ENCODE measurements at regions not wholly inside any gene's neighbourhood (a gene's known extent, or its start where the extent isn't known, plus 50 kb on each side); places are given as distances from the start of the nearest gene placed in this dataset.

GRCh38 chr5:133839090-133839489 lies 129.3 kb downstream of the C5orf15 start:
- DNase-seq (ENCODE audit: low read depth) = no peak
- no peak overlapping the region for H3K4me3 ChIP-seq (ENCODE audit: low read length)
- no peak for TF ChIP-seq CTCF (IDR thresholded peaks at IDR 0.05; ENCODE audit: insufficient read depth, low read depth, low read length, missing control alignments)

- no peak for TF ChIP-seq CTCF (IDR thresholded peaks at IDR 0.05; ENCODE audit: insufficient read depth, low read depth, low read length, missing control alignments)
- H3K4me3 ChIP-seq (ENCODE audit: low read length) = no peak overlapping the region
- DNase-seq (ENCODE audit: low read depth) = no peak
These were observed 130.1 kb downstream of the C5orf15 start for GRCh38 chr5:133838286-133838685.

- peak; percentile 79 for DNase-seq (ENCODE audit: low read depth)
- no peak overlapping the region for H3K4me3 ChIP-seq (ENCODE audit: low read length)
- TF ChIP-seq CTCF (IDR thresholded peaks at IDR 0.05; ENCODE audit: insufficient read depth, low read depth, low read length, missing control alignments) = no peak
These were observed 136.8 kb downstream of the C5orf15 start for GRCh38 chr5:133831491-133832224.

GRCh38 chr5:133830911-133831310 lies 137.5 kb downstream of the C5orf15 start:
- no peak overlapping the region for H3K4me3 ChIP-seq (ENCODE audit: low read length)
- no peak for TF ChIP-seq CTCF (IDR thresholded peaks at IDR 0.05; ENCODE audit: insufficient read depth, low read depth, low read length, missing control alignments)
- no peak for DNase-seq (ENCODE audit: low read depth)

GRCh38 chr5:133830281-133830680 lies 138.1 kb downstream of the C5orf15 start:
- H3K4me3 ChIP-seq (ENCODE audit: low read length) = no peak overlapping the region
- no peak for DNase-seq (ENCODE audit: low read depth)
- no peak for TF ChIP-seq CTCF (IDR thresholded peaks at IDR 0.05; ENCODE audit: insufficient read depth, low read depth, low read length, missing control alignments)

- TF ChIP-seq CTCF (IDR thresholded peaks at IDR 0.05; ENCODE audit: insufficient read depth, low read depth, low read length, missing control alignments) = no peak
- H3K4me3 ChIP-seq (ENCODE audit: low read length) = no peak overlapping the region
- no peak for DNase-seq (ENCODE audit: low read depth)
These were observed 138.6 kb downstream of the C5orf15 start for GRCh38 chr5:133829786-133830185.

- no peak for TF ChIP-seq CTCF (IDR thresholded peaks at IDR 0.05; ENCODE audit: insufficient read depth, low read depth, low read length, missing control alignments)
- H3K4me3 ChIP-seq (ENCODE audit: low read length) = no peak overlapping the region
- no peak for DNase-seq (ENCODE audit: low read depth)
These were observed 139.7 kb downstream of the C5orf15 start for GRCh38 chr5:133828722-133829121.
